GM19239 (cell line): ENCODE measurements at regions not wholly inside any gene's neighbourhood (a gene's known extent, or its start where the extent isn't known, plus 50 kb on each side); places are given as distances from the start of the nearest gene placed in this dataset.
"Not testable (repeated sequence)": the region's sequence is repeated elsewhere in the genome, so short reads cannot be mapped to it uniquely, and the experiment has no call there.

ENCODE experiments used
- DNase-seq: peaks from one replicate; pipeline ENCODE4 v3.0.0; 2011; ENCODE audit warnings: low spot score; ENCODE audit not compliant: insufficient read length
- FAIRE-seq: peaks from 2 replicates; lab custom pipeline; 2011; peaks lifted over from hg19 to GRCh38; lab: Jason Lieb, UNC

DNA sequence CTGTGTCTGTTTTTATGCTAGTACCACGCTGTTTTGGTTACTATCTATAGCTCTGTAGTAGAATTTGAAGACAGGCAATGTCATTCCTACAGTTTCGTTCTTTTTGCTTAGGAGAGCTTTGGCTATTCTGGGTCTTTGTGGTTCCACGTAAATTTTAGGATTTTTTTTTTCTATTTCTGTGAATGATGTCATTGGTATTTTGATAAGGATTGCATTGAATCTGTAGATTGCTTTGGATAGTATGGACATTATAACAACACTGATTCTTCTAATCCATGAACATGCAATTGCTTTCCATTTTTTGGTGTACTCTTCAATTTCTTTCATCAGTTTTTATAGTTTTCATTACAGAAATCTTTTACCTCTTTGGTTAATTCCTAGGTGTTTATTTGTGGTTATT is 345.2 kb downstream of the TMEM121 start:
- no peak for DNase-seq
- no peak for FAIRE-seq

DNA sequence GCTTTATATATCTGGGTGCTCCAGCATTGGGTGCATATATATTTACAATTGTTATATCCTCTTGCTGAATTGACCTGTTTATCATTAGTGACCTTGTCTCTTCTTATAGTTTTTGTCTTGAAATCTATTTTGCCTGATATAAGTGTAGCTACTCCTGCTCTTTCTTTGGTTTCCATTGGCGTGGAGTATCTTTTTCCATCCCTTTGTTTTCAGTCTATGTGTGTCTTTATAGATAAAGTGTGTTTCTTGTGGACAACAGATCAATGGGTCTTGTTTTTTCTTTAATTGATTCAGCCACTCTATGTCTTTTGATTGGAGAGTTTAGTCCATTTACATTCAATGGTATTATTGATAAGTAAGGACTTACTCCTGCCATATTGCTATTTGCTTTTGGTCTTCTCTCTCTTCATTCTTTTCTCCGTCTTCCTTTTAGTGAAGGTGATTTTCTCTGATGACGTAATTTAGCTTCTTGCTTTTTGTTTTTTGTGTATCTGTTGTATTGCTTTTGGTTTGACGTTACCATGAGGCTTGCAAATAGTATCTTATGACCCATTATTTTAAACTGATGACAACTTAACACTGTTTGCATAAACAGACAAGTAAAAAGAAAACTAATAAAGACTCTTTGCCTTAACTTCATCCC is 347.6 kb downstream of the TMEM121 start:
- FAIRE-seq (no peak), DNase-seq (no peak)

DNA sequence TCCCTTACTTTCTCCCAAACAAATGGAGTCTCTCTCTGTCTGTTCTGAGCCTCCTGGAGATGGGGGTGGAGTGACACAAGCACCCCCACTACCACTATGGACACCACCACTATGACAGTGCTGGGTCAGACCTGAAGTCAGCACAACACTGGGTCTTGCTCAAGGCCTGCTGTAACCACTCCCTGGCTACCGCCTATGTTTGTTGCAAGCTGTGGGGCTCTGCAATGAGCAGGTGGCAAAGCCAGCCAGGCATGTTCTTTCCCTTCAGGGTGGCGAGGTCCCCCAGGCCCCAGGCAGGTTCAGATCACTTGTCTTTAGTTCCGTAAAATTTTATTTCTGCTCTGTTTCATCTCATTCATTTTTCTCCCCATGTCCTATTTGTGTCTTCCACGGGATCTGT is 349.8 kb downstream of the TMEM121 start:
- DNase-seq (no peak), FAIRE-seq (no peak)

DNA sequence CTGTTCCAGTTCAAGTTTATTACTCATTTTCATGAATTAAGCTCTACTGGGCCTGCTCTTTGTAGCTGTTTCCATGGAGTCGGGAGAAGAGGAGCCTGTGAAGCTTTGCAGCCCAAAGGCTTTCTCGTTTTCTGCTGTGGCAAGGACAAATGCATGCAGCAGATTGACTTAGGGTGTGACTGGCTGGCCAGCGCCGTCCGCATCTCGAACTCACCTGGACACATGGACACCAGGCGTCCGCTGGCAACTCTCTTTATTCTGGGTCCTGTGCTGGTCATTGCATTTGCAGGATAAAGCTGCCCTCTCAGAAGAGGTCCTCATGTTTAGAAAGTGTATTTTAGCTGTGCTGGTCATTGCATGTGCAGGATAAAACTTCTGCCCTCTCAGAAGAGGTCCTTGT is 350.4 kb downstream of the TMEM121 start:
- DNase-seq: no peak
- no peak for FAIRE-seq

DNA sequence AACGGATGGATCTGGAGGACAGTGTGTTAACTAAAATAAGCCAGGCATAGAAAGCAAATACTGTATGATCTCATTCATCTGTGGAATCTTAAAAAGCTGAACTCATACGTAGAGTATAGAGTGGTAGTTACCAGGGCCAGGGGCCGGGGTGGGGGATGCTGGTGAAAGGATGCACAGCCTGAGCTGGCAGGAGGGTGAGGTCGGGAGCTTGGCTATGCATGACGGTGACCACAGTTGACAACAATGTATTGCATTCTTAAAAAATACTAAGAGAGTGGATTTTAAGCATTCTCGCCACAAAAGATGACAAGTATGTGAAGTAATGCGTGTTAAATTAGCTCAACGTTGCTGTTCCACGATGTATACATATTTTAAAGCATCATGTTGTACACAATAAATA is 351.3 kb downstream of the TMEM121 start:
- FAIRE-seq (no peak), DNase-seq (no peak)

DNA sequence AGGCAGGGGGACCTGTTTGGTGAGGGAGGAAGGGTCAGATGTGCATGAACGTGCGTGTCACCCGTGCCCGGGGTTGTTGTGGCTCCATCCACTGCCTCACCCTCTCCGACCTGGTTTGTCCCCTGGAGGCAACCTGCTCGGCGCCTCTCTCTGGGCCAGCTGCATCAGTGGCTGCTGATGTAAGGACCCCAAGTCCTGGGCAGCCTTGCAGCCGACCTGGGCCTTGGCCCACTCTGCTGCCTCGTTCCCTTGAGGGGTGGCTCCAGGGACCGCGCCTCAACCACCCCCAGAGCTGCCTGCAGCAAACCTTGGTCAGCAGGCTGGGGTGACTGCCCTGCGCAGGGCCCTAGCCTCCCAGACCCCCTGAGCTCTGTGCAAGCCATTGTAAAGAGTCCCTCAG is 351.7 kb downstream of the TMEM121 start:
- FAIRE-seq (no peak), DNase-seq (no peak)

DNA sequence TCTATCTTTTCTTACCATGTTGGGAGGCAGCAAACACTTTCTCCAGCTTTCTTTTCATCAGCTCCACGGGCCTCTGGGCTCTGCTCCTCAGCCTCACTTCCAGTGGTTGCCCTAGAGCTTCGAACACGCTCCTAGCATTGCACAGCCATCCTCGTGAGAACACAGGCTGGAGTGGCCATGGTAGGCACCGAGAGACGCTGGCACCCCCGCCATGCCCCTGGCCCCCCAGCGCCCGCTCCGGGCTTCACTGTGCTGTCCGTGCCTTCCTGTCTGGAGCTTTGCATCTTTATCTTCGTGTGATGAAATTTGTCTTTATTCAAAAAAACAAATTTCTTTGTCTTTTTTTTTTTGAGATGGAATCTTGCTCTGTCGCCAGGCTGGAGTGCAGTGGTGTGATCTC is 352.2 kb downstream of the TMEM121 start:
- no peak for DNase-seq
- FAIRE-seq: no peak

DNA sequence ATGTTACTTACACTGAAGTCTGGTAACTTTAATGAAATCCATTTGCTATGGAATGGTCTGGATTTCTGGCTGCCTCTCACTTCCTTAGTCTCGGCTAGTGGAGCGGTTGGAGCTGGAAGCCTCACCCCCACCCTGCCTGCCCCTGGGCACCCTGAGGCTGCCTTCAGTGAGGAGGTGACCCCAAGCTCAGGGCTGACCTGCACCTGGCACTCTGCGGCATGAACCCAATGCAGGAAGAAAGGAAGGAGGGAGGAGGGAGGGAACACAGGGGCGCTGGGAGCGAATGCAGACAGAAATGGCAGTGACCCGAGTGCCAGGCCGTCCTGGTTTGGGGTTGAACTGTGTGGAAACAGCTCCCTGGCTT is 353.1 kb downstream of the TMEM121 start:
- no peak for FAIRE-seq
- DNase-seq: no peak

DNA sequence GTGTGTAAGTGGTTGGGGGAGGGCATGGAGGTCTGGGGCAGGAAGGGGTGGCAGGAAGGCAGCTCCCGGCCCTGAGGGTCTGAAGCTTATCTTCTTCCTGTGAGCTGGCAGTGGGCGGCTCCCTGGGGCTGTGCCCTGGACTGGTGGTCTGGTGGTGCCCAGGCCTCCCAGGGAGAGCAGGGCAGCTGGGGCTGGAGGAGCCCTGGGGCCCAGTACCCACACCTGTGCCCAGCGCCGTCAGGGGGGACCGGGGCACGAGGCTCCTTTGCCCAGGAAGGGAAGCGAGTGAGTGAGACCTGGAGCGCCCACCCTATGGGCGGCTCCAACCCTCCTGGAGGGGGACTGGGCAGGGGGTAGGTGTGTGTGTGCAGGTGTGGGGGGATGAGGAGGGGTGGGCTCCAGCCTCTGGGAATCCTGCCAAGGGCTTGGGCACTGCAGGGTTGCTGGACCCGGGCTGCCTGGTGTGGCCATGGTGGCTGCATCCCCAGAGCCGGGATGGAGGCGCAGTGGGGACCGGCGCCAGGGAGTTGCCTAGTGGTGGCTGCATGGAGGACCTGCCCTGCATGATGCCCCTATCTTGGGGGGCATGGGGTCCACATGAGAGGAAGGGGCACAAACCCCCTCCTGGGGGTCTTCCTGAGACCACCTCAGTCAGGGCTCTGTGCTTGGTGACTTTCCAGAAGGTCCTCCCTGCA is 353.6 kb downstream of the TMEM121 start:
- FAIRE-seq (no peak), DNase-seq (no peak)

DNA sequence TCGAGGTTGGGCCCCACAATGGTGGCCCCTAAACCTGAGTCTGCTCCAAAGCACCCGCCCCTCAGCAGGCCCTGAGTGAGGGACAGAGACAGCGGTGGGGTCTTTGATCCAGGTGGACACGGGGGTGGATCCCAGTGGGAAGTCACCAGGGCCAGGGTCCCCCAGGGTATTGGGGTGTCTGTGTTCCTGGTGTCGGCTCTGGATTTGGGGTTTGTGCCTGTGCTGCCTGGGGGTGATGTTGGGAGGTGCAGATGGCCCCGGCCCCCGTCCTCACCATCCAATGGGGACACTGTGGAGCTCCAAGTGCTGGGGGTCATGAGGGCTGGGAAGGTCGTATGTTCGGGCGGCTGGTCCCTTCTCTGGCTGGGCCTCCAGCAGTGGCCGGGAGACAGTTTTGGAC is 354.2 kb downstream of the TMEM121 start:
- DNase-seq: no peak
- FAIRE-seq: no peak

DNA sequence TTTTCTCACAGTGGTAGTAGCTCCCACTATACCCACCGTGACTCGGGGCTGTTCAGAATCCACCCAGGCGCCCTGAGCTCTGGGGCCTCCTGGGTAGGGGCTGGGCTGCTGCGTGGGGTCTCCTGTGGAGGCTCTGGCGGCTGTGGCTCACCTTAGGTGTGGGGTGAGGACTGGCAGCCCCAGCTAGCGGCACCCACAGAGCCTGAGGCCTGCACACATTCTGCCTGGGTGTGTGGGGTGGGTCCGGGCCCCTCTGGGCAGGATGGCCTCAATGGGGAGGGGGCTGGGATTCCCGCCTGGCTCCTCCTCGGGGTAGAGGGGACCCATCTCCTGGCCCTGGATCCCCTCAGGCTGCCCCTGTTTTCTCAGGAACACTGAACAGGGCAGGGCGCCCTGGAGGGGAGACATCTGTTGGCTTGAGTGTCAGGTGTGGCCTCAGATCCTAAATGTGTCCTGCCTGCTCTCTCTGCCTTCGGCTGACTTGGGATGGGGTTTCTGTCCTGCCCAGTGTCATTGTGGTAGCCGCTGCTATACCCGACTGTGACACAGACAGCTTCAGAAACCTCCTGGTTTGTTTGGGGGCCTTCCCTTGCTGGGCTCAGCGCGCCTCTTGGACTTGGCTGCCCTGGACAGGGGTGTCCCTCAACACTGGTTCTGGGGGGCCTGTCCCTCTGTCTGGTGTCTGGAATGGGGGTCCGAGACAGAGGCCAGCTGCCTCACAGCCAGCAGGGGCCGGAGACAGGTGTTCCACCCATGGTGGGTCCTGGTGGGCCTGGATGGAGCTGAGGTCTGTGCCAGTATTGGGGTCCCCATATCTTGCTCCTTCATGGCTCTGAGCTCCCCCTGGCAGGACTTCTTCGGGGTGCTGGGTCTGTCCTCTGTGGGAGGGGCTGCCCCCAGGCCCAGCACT is 354.9 kb downstream of the TMEM121 start:
- DNase-seq (no peak), FAIRE-seq (no peak)

DNA sequence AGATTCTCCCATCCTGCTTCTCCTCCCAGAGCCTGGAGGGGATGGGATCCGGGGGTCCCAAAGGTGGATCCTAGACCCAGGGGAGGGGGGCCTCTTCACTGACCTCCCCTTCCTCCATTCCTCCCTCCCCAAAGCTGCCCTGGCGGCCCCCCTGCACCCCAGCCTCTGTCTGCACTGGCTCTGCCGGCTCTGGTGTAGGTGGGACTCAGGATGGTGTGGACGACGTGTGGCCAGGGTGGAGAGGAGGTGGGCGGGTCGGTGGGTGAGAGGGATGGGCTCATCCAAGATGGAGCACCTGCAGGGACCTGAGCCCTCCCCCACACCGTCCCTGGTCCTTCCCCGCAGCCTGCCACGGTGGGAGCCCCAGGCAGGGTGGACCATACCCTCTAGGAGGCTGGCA is 355.6 kb downstream of the TMEM121 start:
- not testable (repeated sequence) for FAIRE-seq, DNase-seq

DNA sequence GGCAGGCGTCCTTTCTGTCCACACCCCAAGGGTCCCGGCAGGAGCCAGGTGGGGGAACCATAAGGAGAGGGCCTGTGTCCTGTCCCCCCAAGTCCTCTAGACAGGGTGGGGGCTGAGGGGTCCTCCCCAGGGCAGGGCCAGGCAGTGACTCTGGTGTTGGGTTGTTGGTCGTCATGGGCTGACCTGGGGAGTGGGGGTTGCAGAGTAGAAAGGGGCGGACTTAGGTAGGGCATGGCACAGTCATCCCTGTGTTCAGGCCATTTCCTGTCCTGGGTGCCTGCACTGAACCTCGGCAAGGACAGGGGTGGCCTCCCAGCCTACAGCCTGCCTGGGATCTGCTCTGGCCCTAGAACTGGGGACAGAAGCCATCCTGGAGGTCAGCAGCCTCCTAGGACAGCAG is 356.2 kb downstream of the TMEM121 start:
- DNase-seq: no peak
- FAIRE-seq: no peak

DNA sequence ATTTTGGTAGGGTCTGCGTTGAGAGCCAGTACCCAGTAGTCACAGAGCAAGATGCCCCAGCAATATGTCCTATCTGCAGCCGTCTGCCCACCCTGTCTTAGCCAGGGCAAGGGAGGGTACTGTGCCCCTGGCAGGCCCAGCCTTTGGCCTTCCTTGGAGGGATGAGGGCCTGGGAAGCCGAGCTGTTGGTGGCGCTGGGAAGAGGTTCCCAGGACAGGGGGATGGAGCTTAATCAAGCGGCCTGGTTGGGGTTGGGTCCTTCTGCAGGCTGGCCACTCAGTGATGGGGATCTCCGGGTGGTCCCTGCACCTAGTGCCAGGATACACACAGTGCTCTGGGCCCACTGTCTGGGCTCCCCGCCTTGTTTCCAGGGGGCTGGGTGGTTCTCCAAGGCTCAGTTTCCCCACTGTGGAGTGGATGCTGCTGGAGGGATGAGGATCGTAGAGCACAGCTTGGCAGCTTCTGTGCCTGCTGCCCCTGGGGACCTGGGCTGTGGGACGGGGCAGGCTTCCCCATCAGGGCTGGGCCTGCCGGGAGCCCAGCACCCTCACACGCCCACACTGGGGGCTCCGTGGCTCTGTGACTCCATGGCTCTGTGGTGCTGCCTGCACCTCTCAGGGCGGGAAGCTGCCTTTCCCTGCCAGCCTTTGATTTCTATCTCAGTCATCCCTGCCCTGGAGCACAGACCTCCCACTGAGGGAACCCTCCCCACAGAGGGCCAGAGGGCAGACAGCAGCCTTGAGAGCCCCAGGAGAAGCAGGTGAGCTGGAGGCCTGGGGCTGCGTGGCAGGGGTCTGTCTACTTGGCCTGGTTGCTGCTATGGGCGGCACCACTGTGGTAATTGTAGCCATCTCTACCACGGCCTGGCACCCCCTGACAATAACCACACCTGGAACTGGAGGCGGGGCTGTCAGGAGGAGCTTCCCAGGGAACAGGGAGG is 357.0 kb downstream of the TMEM121 start:
- no peak for DNase-seq
- FAIRE-seq: no peak

DNA sequence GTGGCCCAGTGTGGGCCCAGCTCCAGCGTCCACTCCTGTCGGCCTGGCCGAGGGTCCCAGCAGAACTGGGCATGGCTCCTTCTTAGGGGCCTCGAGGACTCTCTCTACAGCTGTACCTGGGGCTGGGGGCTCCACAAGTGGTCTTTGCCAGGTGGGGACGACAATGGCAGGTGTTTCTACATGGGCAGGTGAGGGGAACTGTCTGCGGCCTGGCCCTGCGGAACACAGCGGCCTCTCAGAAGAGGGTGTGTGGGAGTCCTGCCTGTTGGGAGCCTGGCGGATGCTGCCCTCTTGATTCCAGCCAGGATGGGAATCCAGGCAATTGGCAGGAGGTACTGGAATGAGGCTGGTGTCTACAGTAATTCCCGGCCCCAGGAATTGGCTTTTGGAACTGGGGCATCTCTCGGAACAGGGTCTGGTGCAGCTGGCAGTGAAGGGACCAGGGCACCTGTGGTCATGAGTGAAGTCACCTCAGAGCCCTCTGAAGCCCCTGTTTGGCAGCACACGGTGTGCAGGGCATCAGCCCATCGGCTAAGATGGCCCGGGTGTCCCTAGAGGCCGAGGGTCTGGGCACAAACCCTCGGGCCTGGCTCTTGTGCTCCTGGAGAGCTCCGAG is 357.9 kb downstream of the TMEM121 start:
- FAIRE-seq, DNase-seq: not testable (repeated sequence)

DNA sequence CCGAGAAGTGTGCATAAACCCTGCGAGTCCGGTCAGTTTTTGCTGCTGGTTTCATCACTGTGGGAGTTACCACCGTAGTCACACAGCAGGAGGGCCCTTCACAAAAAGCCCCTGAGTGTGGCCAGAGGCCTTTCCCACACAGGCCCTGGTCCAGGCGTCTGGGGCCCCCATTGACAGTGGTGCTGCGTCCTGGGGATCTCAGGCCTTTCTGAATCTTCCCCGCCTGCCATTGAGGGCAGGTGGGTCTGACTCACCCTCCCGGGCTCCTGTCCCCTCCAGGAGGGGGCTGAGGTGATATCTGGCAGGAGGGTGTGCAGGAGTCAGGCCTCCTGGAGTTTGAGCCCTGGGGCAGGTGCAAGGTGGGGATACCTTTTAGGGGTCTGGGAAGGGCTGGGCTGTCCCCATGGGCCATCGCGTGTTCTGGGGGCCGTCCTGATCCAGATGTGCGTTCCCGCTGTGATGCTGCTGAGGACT is 358.5 kb downstream of the TMEM121 start:
- FAIRE-seq (no peak), DNase-seq (no peak)

DNA sequence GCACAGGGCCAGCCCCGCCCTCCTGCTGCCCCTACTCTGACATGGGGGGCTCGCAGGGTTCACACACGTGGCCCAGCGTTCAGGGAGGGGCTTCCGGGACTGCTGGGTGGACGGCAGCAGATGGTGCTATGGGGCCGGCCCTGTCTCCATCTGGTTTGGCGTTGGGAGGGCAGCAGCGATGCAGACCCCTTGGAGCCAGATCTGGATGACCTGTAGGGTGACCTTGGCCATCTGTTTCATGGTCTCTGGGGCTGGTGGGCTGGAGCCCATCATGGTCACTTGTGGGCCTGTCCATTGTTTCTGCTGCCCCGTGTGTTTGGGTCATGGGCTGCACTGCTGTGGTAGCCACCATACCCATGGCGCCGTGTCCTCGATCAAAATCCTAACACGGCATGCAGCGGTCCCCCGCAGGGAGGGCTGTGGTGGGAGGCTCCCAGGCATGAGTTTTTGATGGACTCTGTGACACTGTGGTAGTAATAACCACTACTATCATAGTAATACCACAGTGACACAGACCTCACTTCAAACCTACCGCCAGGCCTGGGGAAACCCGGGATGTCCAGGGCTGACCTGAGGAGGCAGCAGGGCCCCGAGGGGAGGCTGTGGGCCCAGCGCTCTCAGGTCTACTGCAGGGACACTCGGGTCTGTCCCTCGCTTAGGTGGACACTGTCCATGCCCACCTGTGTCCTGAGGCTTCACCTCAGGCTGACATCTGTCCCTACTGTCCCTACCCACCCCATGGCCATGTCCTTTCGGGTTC is 359.4 kb downstream of the TMEM121 start:
- no peak for DNase-seq
- no peak for FAIRE-seq

DNA sequence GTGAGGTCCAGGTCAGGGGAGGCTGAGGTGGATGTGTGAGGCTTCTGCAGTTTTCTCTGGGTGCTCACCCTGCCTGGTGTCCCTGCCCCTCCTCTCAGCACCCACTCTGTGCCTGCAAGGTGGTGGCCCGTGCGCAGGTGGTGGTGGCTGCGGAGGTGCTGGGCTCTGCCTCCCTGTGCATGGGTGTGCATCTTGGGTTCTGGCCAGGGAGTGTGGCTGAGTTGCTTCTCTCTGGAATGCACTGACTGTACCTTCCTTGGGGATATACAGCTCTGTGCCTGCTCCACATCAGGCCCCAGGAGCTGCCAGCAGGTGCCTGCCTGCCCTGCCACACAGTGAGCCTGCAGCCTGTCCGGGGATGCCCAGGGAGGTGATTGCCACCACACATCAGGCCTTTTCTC is 360.4 kb downstream of the TMEM121 start:
- FAIRE-seq, DNase-seq: not testable (repeated sequence)

DNA sequence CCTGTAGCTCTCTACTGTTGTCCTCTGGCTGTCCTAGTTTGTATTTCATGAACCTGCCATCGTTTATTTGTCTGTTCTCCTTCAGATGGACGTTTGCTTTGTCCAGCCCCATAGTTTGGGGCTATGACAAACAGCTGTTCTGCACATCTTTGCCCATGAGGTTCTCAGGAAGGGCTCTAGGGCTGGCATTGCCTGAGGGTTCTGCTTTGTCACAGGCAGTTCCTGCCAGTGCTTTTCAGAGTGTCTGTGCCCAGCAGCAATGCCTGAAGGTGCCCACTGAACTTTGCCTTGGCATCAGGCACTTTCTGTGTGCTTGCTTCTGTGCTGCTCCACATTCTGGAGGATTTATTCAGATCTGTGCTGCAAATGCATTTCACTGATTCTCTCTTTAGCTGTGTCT is 361.3 kb downstream of the TMEM121 start:
- FAIRE-seq (no peak), DNase-seq (no peak)
